BE2C (cell line): ENCODE measurements at regions not wholly inside any gene's neighbourhood (a gene's known extent, or its start where the extent isn't known, plus 50 kb on each side); places are given as distances from the start of the nearest gene placed in this dataset.

Source experiments
- DNase-seq: peaks from one replicate; pipeline ENCODE4 v3.0.0-alpha.2; 2020
- H3K27me3 ChIP-seq: fragments of 250-450 bp; sonication (Bioruptor Pico); 2 replicates; pipeline ENCODE4 v1.5.1; 2020; ENCODE audit warnings: mild to moderate bottlenecking
- H3K36me3 ChIP-seq: fragments of 250-450 bp; sonication (Bioruptor Pico); 2 replicates; pipeline ENCODE4 v1.5.1; 2020; ENCODE audit warnings: mild to moderate bottlenecking
- H3K4me1 ChIP-seq: fragments of 250-450 bp; sonication (Bioruptor Pico); 2 replicates; pipeline ENCODE4 v1.5.1; 2020
- H3K4me3 ChIP-seq: 2 replicates; pipeline ENCODE4 v1.5.1; 2011; ENCODE audit warnings: low read depth, low read length
- H3K9me3 ChIP-seq: fragments of 250-450 bp; sonication (Bioruptor Pico); 2 replicates; pipeline ENCODE4 v1.5.1; 2020
- TF ChIP-seq, protein P1 (sequence below): IDR thresholded peaks from 2 replicates; pipeline ENCODE4 v1.5.1; 2012; ENCODE audit warnings: mild to moderate bottlenecking, low read depth, low read length

GRCh38 chr22:48516571-48516970 is 1311.1 kb downstream of the BRD1 start:
- Histone ChIP-seq H3K4me3 (no peak overlapping the region), H3K36me3 (no peaks in the 10 kb centered on the region), H3K9me3 (no peaks in the 10 kb centered on the region; the same call in 1 of the 2 replicates), H3K4me1 (no peaks in the 10 kb centered on the region), H3K27me3 (no peaks in the 10 kb centered on the region)
- no peak for DNase-seq
- TF ChIP-seq, protein P1, sequence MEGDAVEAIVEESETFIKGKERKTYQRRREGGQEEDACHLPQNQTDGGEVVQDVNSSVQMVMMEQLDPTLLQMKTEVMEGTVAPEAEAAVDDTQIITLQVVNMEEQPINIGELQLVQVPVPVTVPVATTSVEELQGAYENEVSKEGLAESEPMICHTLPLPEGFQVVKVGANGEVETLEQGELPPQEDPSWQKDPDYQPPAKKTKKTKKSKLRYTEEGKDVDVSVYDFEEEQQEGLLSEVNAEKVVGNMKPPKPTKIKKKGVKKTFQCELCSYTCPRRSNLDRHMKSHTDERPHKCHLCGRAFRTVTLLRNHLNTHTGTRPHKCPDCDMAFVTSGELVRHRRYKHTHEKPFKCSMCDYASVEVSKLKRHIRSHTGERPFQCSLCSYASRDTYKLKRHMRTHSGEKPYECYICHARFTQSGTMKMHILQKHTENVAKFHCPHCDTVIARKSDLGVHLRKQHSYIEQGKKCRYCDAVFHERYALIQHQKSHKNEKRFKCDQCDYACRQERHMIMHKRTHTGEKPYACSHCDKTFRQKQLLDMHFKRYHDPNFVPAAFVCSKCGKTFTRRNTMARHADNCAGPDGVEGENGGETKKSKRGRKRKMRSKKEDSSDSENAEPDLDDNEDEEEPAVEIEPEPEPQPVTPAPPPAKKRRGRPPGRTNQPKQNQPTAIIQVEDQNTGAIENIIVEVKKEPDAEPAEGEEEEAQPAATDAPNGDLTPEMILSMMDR, result no peak

- TF ChIP-seq, protein P1, result no peak
- DNase-seq, result no peak
- Histone ChIP-seq H3K4me3 (no peak overlapping the region), H3K4me1 (no peaks in the 10 kb centered on the region), H3K36me3 (no peaks in the 10 kb centered on the region), H3K9me3 (no peaks in the 10 kb centered on the region; the same call in 1 of the 2 replicates), H3K27me3 (no peaks in the 10 kb centered on the region)
These were observed 1312.0 kb downstream of the BRD1 start for GRCh38 chr22:48515571-48516200.

DNA sequence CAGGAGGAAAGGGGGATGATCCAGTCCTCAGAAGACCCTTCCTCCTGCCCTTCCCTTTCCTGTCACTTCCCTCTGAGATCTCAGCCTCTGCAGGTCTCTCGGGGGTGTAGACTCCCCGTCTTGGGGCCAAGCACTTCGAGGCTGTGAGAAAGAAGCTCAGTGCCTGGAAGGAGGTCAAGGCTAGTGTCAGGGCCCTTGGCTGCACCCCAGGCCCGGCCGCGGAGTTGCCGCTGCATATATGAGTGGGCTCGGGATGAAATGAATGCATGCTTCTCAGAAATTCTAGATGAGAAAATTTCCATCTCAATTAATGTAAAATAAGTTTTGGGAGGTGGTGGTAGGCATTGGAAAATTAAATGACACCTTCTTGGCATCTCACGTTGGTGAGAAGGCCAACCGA is 1313.7 kb downstream of the BRD1 start:
- Histone ChIP-seq H3K36me3 (no peaks in the 10 kb centered on the region), H3K27me3 (no peaks in the 10 kb centered on the region), H3K9me3 (no peaks in the 10 kb centered on the region; the same call in 1 of the 2 replicates), H3K4me3 (no peak overlapping the region), H3K4me1 (no peaks in the 10 kb centered on the region)
- TF ChIP-seq, protein P1, result no peak
- no peak for DNase-seq

DNA sequence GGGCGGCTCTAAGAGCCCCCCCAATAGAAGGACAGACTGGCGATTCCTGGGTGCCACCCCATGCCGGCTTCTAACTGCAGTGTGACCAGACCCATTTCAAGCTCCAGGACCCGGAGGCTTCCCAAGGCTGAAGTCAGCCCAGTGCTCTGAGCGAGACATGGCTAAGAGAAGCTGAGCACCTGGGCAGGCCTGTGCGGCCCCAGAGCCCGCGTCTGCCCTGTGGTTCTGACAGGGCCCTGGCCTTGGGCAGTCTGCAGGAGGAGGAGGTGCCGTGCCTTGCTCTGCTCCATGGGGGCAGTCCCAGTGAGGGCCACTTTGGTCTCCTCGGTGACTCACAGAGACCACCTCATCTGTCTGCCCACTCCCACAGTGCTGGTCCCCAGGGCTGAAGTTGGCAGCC is 1314.2 kb downstream of the BRD1 start:
- Histone ChIP-seq H3K4me1 (no peaks in the 10 kb centered on the region), H3K4me3 (no peak overlapping the region), H3K9me3 (no peaks in the 10 kb centered on the region; the same call in 1 of the 2 replicates), H3K36me3 (no peaks in the 10 kb centered on the region), H3K27me3 (no peaks in the 10 kb centered on the region)
- TF ChIP-seq, protein P1, result no peak
- no peak for DNase-seq

- Histone ChIP-seq H3K27me3 (no peaks in the 10 kb centered on the region), H3K9me3 (no peaks in the 10 kb centered on the region), H3K36me3 (no peaks in the 10 kb centered on the region), H3K4me3 (no peak overlapping the region), H3K4me1 (no peaks in the 10 kb centered on the region)
- TF ChIP-seq, protein P1, result no peak
- DNase-seq, result no peak
These were observed 1315.8 kb downstream of the BRD1 start for GRCh38 chr22:48511781-48512327.

DNA sequence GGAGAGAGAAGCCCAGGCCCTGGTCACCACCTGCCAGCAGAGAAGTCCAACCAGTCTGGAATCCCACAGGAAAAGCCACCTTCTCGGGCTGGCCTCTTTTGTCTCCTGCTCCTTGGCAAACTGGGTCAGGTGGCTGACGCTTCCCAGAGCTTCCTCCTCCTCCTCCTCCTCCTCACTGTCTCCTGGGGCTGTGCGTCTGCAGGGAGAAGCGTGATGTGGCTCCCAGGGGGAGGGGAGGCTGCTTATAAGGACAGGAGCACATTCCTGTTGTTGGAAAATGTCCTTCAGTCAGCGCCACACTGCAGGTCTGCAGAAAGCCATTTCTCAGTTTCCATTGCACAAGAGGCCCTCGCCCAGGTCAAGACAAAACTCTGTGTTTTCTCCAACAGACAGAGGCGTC is 1316.5 kb downstream of the BRD1 start:
- no peak for DNase-seq
- Histone ChIP-seq H3K4me1 (no peaks in the 10 kb centered on the region), H3K4me3 (no peak overlapping the region), H3K9me3 (no peaks in the 10 kb centered on the region; the same call in 1 of the 2 replicates), H3K36me3 (no peaks in the 10 kb centered on the region), H3K27me3 (no peaks in the 10 kb centered on the region)
- TF ChIP-seq, protein P1, result no peak
